GM12878 (cell line): ENCODE measurements at regions not wholly inside any gene's neighbourhood (a gene's known extent, or its start where the extent isn't known, plus 50 kb on each side); places are given as distances from the start of the nearest gene placed in this dataset.

Source experiments
- ATAC-seq: fragments of 200-7000 bp; cut with Tn5 transposase; 3 replicates; pipeline ENCODE4 v1.9.1; 2020; ENCODE audit warnings: mild to moderate bottlenecking, moderate library complexity
- BruUV-seq: library from RNA; stranded (reverse); fragments of 400-500 nt; replicated peaks from 2 replicates; lab custom pipeline; 2021; lab: Mats Ljungman, UMichigan
- CTCF ChIA-PET: fragments of 300-600 bp; sonication (Branson Sonifier 250); formaldehyde crosslinking; extraction: SDS; loops from one replicate; lab custom pipeline; 2021; ENCODE audit warnings: inconsistent platforms; lab: Yijun Ruan, JAX
- POLR2A ChIA-PET: fragments of 350-600 bp; formaldehyde crosslinking; extraction: SDS; loops from one replicate; lab custom pipeline; 2021; ENCODE audit warnings: inconsistent platforms; lab: Charles Lee
- RAD21 ChIA-PET: fragments of 300-600 bp; sonication (Branson Sonifier 250); formaldehyde crosslinking; loops from one replicate; lab custom pipeline; 2023; ENCODE audit warnings: antibody characterized with exemption; ENCODE audit not compliant: unreplicated experiment; lab: Charles Lee
- SMC1A ChIA-PET: fragments of 300-600 bp; sonication (Branson Sonifier 250); formaldehyde crosslinking; loops from one replicate; lab custom pipeline; 2023; ENCODE audit not compliant: unreplicated experiment, uncharacterized antibody; lab: Charles Lee
- DNase-seq: peaks from one replicate; pipeline ENCODE4 v3.0.0-alpha.2; 2011; ENCODE audit warnings: low read depth, low spot score
- FAIRE-seq: peaks from 3 replicates; lab custom pipeline; 2011; peaks lifted over from hg19 to GRCh38; lab: Jason Lieb, UNC
- H2AFZ ChIP-seq: 2 replicates; pipeline ENCODE4 v1.6.0; 2011; ENCODE audit warnings: low read depth, low read length, control low read depth; ENCODE audit not compliant: control insufficient read depth
- H3K27ac ChIP-seq: 2 replicates; pipeline ENCODE4 v1.5.1; 2011; ENCODE audit warnings: control low read depth; ENCODE audit not compliant: control insufficient read depth, insufficient read depth
- H3K27me3 ChIP-seq, 2 experiments: replicated peaks in 1 of 2; 2 replicates each; pipeline versions ENCODE4 v1.6.0 to v1.6.1; 2011; ENCODE audit warnings: low read length in 1 of 2; ENCODE audit not compliant: control insufficient read depth in 2 of 2, insufficient read depth in 2 of 2
- H3K36me3 ChIP-seq, 2 experiments: 2 replicates each; pipeline ENCODE4 v1.5.1; 2011; ENCODE audit warnings: low read length in 1 of 2; ENCODE audit not compliant: control insufficient read depth in 2 of 2, insufficient read depth in 2 of 2
- H3K4me1 ChIP-seq: 2 replicates; pipeline ENCODE4 v1.6.1; 2011; ENCODE audit warnings: mild to moderate bottlenecking, low read length, moderate library complexity, mixed read lengths; ENCODE audit not compliant: control insufficient read depth, insufficient read depth
- H3K4me2 ChIP-seq: 2 replicates; pipeline ENCODE4 v1.6.0; 2011; ENCODE audit warnings: control low read depth; ENCODE audit not compliant: control insufficient read depth, insufficient read depth
- H3K4me3 ChIP-seq: fragments of 200-600 bp; sonication (generic); 2 replicates; pipeline ENCODE4 v1.5.1; 2016
- H3K79me2 ChIP-seq: 2 replicates; pipeline ENCODE4 v1.6.0; 2011; ENCODE audit warnings: low read length; ENCODE audit not compliant: control insufficient read depth, insufficient read depth
- H3K9ac ChIP-seq: 2 replicates; pipeline ENCODE4 v1.8.0; 2011; ENCODE audit warnings: low read length, control low read depth, mixed read lengths; ENCODE audit not compliant: control insufficient read depth, insufficient read depth
- H3K9me3 ChIP-seq: replicated peaks from 3 replicates; pipeline ENCODE4 v1.5.1; 2011; ENCODE audit warnings: mild to moderate bottlenecking, low read length; ENCODE audit not compliant: control insufficient read depth, insufficient read depth
- H4K20me1 ChIP-seq: 2 replicates; pipeline ENCODE4 v1.6.0; 2011; ENCODE audit not compliant: control insufficient read depth, insufficient read depth
- ATF3 ChIP-seq: IDR thresholded peaks from 2 replicates; pipeline ENCODE4 v1.6.1; 2011; ENCODE audit warnings: low read depth, mild to moderate bottlenecking, low read length, moderate library complexity, borderline replicate concordance; ENCODE audit errors: extremely low read depth
- BACH1 ChIP-seq: fragments of 450-650 bp; IDR thresholded peaks from 2 replicates; pipeline ENCODE4 v1.6.1; 2017; ENCODE audit warnings: mild to moderate bottlenecking, borderline replicate concordance
- CHD4 ChIP-seq: fragments of 200-600 bp; sonication (generic); IDR thresholded peaks from 2 replicates; pipeline ENCODE4 v1.6.1; 2016; ENCODE audit warnings: mild to moderate bottlenecking
- E2F4 ChIP-seq: IDR thresholded peaks from 2 replicates; pipeline ENCODE4 v1.6.1; 2012; ENCODE audit warnings: low read depth, low read length, improper control_type of control experiment
- HDGF ChIP-seq: fragments of 450-650 bp; IDR thresholded peaks from 2 replicates; pipeline ENCODE4 v1.6.1; 2016; ENCODE audit warnings: antibody characterized with exemption
- KDM1A ChIP-seq: fragments of 200-600 bp; sonication (generic); IDR thresholded peaks from 2 replicates; pipeline ENCODE4 v1.6.1; 2016; ENCODE audit warnings: borderline replicate concordance
- MEF2B ChIP-seq: fragments of 450-650 bp; IDR thresholded peaks from 2 replicates; pipeline ENCODE4 v1.6.1; 2018; ENCODE audit warnings: mild to moderate bottlenecking, moderate library complexity; ENCODE audit not compliant: partially characterized antibody, poor library complexity, severe bottlenecking
- MTA3 ChIP-seq: IDR thresholded peaks from 2 replicates; pipeline ENCODE4 v1.6.1; 2012; ENCODE audit warnings: low read length, inconsistent platforms, borderline replicate concordance
- NR2C1 ChIP-seq: fragments of 450-650 bp; IDR thresholded peaks from 2 replicates; pipeline ENCODE4 v1.6.1; 2017; ENCODE audit warnings: antibody characterized with exemption, mild to moderate bottlenecking, moderate library complexity
- NR2C2 ChIP-seq: IDR thresholded peaks from 2 replicates; pipeline ENCODE4 v1.6.1; 2011; ENCODE audit warnings: borderline replicate concordance, low read depth; ENCODE audit not compliant: control insufficient read depth, insufficient read length
- POLR2A ChIP-seq: IDR thresholded peaks from 2 replicates; pipeline ENCODE4 v1.6.1; 2011; ENCODE audit warnings: low read depth, mild to moderate bottlenecking, low read length
- RELB ChIP-seq: fragments of 450-650 bp; IDR thresholded peaks from 2 replicates; pipeline ENCODE4 v1.6.1; 2017; ENCODE audit warnings: low read depth, mild to moderate bottlenecking, moderate library complexity
- SPI1 ChIP-seq: IDR thresholded peaks from 2 replicates; pipeline ENCODE4 v1.6.1; 2011; ENCODE audit warnings: low read depth, mild to moderate bottlenecking, low read length, moderate library complexity, borderline replicate concordance; ENCODE audit not compliant: insufficient read depth
- TCF12 ChIP-seq: IDR thresholded peaks from 2 replicates; pipeline ENCODE4 v1.6.1; 2011; ENCODE audit warnings: low read depth, mild to moderate bottlenecking, low read length
- YBX1 ChIP-seq: fragments of 450-650 bp; IDR thresholded peaks from 2 replicates; pipeline ENCODE4 v1.6.1; 2016; ENCODE audit warnings: antibody characterized with exemption
- in situ Hi-C: fragments of 300-500 bp; cut with MboI; formaldehyde crosslinking; loops from 9 replicates; pipeline ENCODE4 v1.14.3; 2018; ENCODE audit warnings: mixed read lengths
- intact Hi-C: fragments of 100-400 bp; cut with micrococcal nuclease; formaldehyde crosslinking; loops from one replicate; pipeline ENCODE4 v1.14.2; 2022; ENCODE audit not compliant: unreplicated experiment

DNA sequence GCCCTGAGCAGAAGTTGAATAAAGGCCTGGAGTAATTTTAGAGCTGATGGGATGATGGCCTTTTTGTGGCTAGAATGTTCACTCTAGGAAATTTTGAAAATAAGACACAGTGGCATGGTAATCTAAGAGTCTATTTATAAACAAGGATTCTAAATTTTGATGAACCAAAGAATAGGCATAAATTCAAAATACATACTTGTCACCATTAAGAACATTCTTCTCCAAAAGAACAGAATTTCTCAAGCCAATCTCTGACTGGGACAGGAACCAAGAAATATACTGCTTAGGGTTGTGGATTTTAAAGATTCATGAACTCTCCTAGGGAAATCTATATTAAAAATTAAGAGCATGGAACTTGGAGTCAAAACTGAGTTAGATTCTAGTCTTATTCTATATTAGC lies 98.2 kb upstream of the SETBP1 start (continued):
- TF ChIP-seq HDGF (no peak), POLR2A (no peak), NR2C1 (no peak)

DNA sequence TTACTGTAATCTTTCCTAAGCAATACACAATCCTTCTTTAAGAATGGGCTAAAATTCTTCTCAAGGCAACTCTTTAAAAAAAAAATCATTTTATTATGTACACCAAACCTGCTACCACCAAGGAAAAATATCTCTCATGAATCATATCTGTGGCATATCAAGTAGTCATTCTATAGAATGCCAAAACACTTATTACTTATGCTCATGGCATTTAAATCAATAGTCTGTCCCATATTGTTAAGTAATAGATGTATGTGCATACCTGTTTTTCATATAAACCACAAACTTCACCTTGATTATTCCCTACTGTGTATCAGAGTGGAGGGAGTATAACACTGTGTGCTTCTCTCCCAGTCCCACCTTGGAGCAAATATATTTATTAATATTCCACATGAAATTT lies 95.8 kb upstream of the SETBP1 start:
- Histone ChIP-seq H3K27me3 (peaks cover 2 to 5% of the 10 kb centered on the region in 2 experiments; a peak in 2 of 4 replicates), H3K9me3 (no peaks in the 10 kb centered on the region), H3K79me2 (no peaks in the 10 kb centered on the region), H3K4me1 (no peaks in the 10 kb centered on the region), H3K9ac (no peak overlapping the region), H3K27ac (no peak overlapping the region), H3K4me2 (no peak overlapping the region), H3K36me3 (no peaks in the 10 kb centered on the region), H2AFZ (no peak overlapping the region), H4K20me1 (no peaks in the 10 kb centered on the region), H3K4me3 (no peak overlapping the region)
- FAIRE-seq (no peak), DNase-seq (no peak), ATAC-seq (no peak)
- ChIA-PET POLR2A (no interaction called here), SMC1A (no interaction called here), RAD21 (no interaction called here), CTCF (no interaction called here)
- BruUV-seq: no TSS peak
- in situ Hi-C loops: no loop called here
- intact Hi-C loops: no loop called here
- no peak for TF ChIP-seq BACH1
- no peak for TF ChIP-seq RELB
- TF ChIP-seq NR2C2: no peak
- TF ChIP-seq YBX1: no peak
- TF ChIP-seq SPI1: no peak
- no peak for TF ChIP-seq MEF2B
- TF ChIP-seq E2F4: no peak
- TF ChIP-seq CHD4: no peak
- no peak for TF ChIP-seq TCF12
- TF ChIP-seq ATF3: no peak
- TF ChIP-seq KDM1A: no peak
- TF ChIP-seq MTA3: no peak
